Mesendoderm (in vitro differentiated cells): ENCODE measurements at regions not wholly inside any gene's neighbourhood (a gene's known extent, or its start where the extent isn't known, plus 50 kb on each side); places are given as distances from the start of the nearest gene placed in this dataset.

ENCODE experiments used
- DNase-seq: peaks from one replicate; pipeline ENCODE4 v3.0.0; 2013
- H2AK5ac ChIP-seq: 2 replicates; pipeline ENCODE4 v1.6.1; 2013; ENCODE audit warnings: low read length, inconsistent platforms
- H2BK120ac ChIP-seq: 2 replicates; pipeline ENCODE4 v1.6.1; 2013; ENCODE audit warnings: low read depth, mild to moderate bottlenecking, low read length, moderate library complexity, mixed read lengths
- H2BK15ac ChIP-seq: replicated peaks from 2 replicates; pipeline ENCODE4 v1.6.1; 2013; ENCODE audit warnings: low read depth, mild to moderate bottlenecking, moderate library complexity
- H2BK5ac ChIP-seq: 2 replicates; pipeline ENCODE4 v1.6.1; 2013; ENCODE audit warnings: low read length, inconsistent platforms
- H3K18ac ChIP-seq: 2 replicates; pipeline ENCODE4 v1.6.1; 2013; ENCODE audit warnings: mild to moderate bottlenecking, low read length, mixed read lengths
- H3K23ac ChIP-seq: one replicate; pipeline ENCODE4 v1.6.1; 2013; ENCODE audit warnings: low read length
- H3K27ac ChIP-seq: 2 replicates; pipeline ENCODE4 v1.5.1; 2013; ENCODE audit warnings: low read depth, mild to moderate bottlenecking, inconsistent platforms, low read length, moderate library complexity
- H3K27me3 ChIP-seq: 2 replicates; pipeline ENCODE4 v1.6.1; 2013; ENCODE audit warnings: low read length, control low read depth, mild to moderate bottlenecking, inconsistent platforms; ENCODE audit not compliant: insufficient read depth, poor library complexity
- H3K36me3 ChIP-seq: 2 replicates; pipeline ENCODE4 v1.6.1; 2013; ENCODE audit warnings: low read length, inconsistent platforms; ENCODE audit not compliant: control insufficient read depth, insufficient read depth
- H3K4ac ChIP-seq: one replicate; pipeline ENCODE4 v1.6.1; 2013; ENCODE audit warnings: low read depth, mild to moderate bottlenecking, low read length, moderate library complexity
- H3K4me1 ChIP-seq: 2 replicates; pipeline ENCODE4 v1.6.1; 2013; ENCODE audit warnings: low read depth, low read length, inconsistent platforms; ENCODE audit not compliant: control insufficient read depth
- H3K4me2 ChIP-seq: 2 replicates; pipeline ENCODE4 v1.6.1; 2013; ENCODE audit warnings: low read length
- H3K4me3 ChIP-seq: 2 replicates; pipeline ENCODE4 v1.5.1; 2013; ENCODE audit warnings: mild to moderate bottlenecking, low read length
- H3K56ac ChIP-seq: one replicate; pipeline ENCODE4 v1.6.1; 2013; ENCODE audit warnings: low read length
- H3K79me1 ChIP-seq: 2 replicates; pipeline ENCODE4 v1.6.1; 2013; ENCODE audit warnings: low read length, inconsistent platforms
- H3K79me2 ChIP-seq: 2 replicates; pipeline ENCODE4 v1.6.1; 2013; ENCODE audit warnings: mild to moderate bottlenecking, low read length; ENCODE audit not compliant: control insufficient read depth, insufficient read depth
- H3K9ac ChIP-seq: 2 replicates; pipeline ENCODE4 v1.6.1; 2013; ENCODE audit warnings: low read length, inconsistent platforms
- H4K5ac ChIP-seq: one replicate; pipeline ENCODE4 v1.6.1; 2013; ENCODE audit warnings: low read length
- H4K8ac ChIP-seq: one replicate; pipeline ENCODE4 v1.6.1; 2013; ENCODE audit warnings: low read depth, mild to moderate bottlenecking, control low read depth, low read length, moderate library complexity
- WGBS: extraction: QIAGEN DNeasy Blood & Tissue Kit; methylation state at CpG from one replicate; pipeline ENCODE4 v1.1.7; 2013; ENCODE audit warnings: low lambda C conversion rate, missing lambda C conversion rate; ENCODE audit not compliant: insufficient coverage; ENCODE audit errors: extremely low coverage; 5-methylcytosine and 5-hydroxymethylcytosine counted together

DNA sequence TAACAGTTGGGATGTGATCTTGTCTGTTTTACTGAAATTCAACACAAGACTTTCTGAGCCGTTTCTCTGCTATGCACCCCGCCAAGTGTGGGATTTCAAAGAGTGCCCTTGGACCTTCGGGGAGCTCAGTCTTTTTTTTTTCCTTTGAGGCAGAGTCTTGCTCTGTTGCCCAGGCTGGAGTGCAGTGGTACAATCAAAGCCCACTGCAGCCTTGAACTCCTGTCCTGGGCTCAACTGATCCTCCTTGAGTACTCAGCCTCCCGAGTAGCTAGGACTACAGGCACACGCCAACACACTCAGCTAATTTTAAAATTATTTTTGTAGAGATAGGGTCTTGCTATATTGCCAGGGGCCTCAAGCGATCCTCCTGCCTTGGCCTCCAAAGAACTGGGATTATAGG, 162.9 kb downstream of the BAMBI start:
- no peak overlapping the region for H3K4ac ChIP-seq
- H3K27me3 ChIP-seq, result no peaks in the 10 kb centered on the region
- no peak overlapping the region for H3K4me2 ChIP-seq
- H3K56ac ChIP-seq, result no peak overlapping the region
- H3K79me1 ChIP-seq, result no peaks in the 10 kb centered on the region
- no peak overlapping the region for H3K27ac ChIP-seq
- no peak overlapping the region for H2BK120ac ChIP-seq
- H3K79me2 ChIP-seq, result no peaks in the 10 kb centered on the region
- no peaks in the 10 kb centered on the region for H3K36me3 ChIP-seq
- no peaks in the 10 kb centered on the region for H3K4me1 ChIP-seq
- no peak overlapping the region for H2BK15ac ChIP-seq
- no peak overlapping the region for H2BK5ac ChIP-seq
- no peak overlapping the region for H4K8ac ChIP-seq
- WGBS, result no CpG with 5 or more reads among the region's 6 CpGs
- no peak overlapping the region for H3K18ac ChIP-seq
- H4K5ac ChIP-seq, result no peak overlapping the region
- H3K23ac ChIP-seq, result no peak overlapping the region
- no peak overlapping the region for H3K4me3 ChIP-seq
- H2AK5ac ChIP-seq, result no peak overlapping the region
- no peak overlapping the region for H3K9ac ChIP-seq
- no peak for DNase-seq

DNA sequence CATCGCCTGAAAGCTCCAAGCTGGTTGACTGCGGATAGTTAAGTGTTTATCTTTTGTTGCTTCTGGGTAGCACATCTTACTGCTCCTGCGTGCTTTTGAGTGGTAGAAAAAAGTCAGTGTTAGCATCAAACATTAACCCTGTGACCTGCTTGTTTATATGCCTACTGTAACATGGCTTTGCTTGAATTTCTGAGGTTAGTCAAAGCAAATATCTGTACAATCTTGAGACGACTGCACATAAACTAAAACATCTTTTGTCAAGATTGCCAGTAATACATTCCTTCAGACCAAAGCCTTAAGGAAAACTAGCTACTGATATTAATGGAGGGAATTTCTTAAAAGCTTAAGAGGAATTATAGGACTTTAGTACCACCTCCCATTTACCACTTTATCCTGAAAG, 163.7 kb downstream of the BAMBI start:
- Histone ChIP-seq H4K5ac (no peak overlapping the region), H3K4me1 (no peaks in the 10 kb centered on the region), H3K79me1 (no peaks in the 10 kb centered on the region), H3K4ac (no peak overlapping the region), H2AK5ac (no peak overlapping the region), H3K79me2 (no peaks in the 10 kb centered on the region), H3K23ac (no peak overlapping the region), H3K36me3 (no peaks in the 10 kb centered on the region), H2BK15ac (no peak overlapping the region), H3K9ac (no peak overlapping the region), H3K4me2 (no peak overlapping the region), H3K56ac (no peak overlapping the region), H3K18ac (no peak overlapping the region), H4K8ac (no peak overlapping the region), H3K27ac (no peak overlapping the region), H3K27me3 (no peaks in the 10 kb centered on the region), H2BK120ac (no peak overlapping the region), H2BK5ac (no peak overlapping the region), H3K4me3 (no peak overlapping the region)
- WGBS, result no CpG with 5 or more reads among the region's 4 CpGs
- DNase-seq, result no peak

DNA sequence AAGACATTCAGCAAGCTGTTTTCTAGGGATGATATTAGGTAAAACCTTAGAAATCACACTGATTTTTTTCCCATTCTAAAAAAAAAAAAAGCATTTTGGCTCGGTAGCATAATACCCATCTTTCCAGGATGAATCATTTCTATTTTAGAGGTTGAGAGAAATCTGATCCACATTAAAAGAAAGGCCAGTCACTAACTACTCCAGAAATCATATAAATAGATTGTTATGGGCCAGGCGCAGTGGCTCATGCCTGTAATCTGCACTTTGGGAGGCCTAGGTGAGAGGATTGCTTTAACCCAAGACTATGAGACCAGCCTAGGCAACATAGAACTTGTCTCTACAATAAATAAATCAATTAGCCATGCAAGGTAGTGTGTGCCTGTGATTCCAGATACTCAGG, 164.3 kb downstream of the BAMBI start:
- Histone ChIP-seq H3K4me1 (no peaks in the 10 kb centered on the region), H3K23ac (no peak overlapping the region), H3K4me2 (no peak overlapping the region)

DNA sequence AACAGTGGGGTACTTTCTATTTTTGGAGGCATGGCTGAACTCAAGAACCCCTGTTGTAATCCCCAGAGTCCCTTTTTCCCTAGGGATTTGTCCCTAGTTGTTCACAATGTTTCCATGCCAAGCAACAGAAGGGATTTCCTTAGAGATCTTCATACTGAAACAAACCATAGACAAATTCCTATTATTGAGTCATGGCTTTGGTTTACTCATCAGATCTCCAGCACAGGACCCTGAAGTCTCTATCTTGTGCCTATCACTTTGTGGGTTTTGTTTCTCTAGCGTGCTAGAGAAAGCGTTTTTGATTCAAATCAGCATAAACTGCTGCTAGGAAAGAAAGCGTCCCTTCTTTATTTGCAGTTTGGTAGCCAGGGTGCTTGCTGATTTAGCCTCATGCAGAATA, 165.0 kb downstream of the BAMBI start:
- Histone ChIP-seq H3K27me3 (no peaks in the 10 kb centered on the region), H3K36me3 (no peaks in the 10 kb centered on the region), H3K79me2 (no peaks in the 10 kb centered on the region), H3K4me3 (no peak overlapping the region), H4K8ac (no peak overlapping the region), H2AK5ac (no peak overlapping the region), H3K56ac (no peak overlapping the region), H3K79me1 (no peaks in the 10 kb centered on the region), H3K23ac (no peak overlapping the region), H2BK15ac (no peak overlapping the region), H3K27ac (no peak overlapping the region), H3K4me2 (no peak overlapping the region), H3K9ac (no peak overlapping the region), H3K18ac (no peak overlapping the region), H2BK120ac (no peak overlapping the region), H4K5ac (no peak overlapping the region), H3K4ac (no peak overlapping the region), H3K4me1 (no peaks in the 10 kb centered on the region), H2BK5ac (no peak overlapping the region)
- no peak for DNase-seq
- no CpG with 5 or more reads among the region's 3 CpGs for WGBS

More for the DNA sequence above, 164.3 kb downstream of the BAMBI start:
- no peaks in the 10 kb centered on the region for H3K27me3 ChIP-seq
- no peak overlapping the region for H3K18ac ChIP-seq
- H4K8ac ChIP-seq, result no peak overlapping the region
- no peak overlapping the region for H2BK15ac ChIP-seq
- no peak overlapping the region for H3K9ac ChIP-seq
- no peak overlapping the region for H3K4me3 ChIP-seq
- no peaks in the 10 kb centered on the region for H3K79me2 ChIP-seq
- no peak overlapping the region for H3K27ac ChIP-seq
- no CpG with 5 or more reads among the region's 2 CpGs for WGBS
- DNase-seq, result no peak
- no peak overlapping the region for H2BK5ac ChIP-seq
- no peak overlapping the region for H3K4ac ChIP-seq
- H4K5ac ChIP-seq, result no peak overlapping the region
- H3K56ac ChIP-seq, result no peak overlapping the region
- H2AK5ac ChIP-seq, result no peak overlapping the region
- no peaks in the 10 kb centered on the region for H3K79me1 ChIP-seq
- H3K36me3 ChIP-seq, result no peaks in the 10 kb centered on the region
- no peak overlapping the region for H2BK120ac ChIP-seq

DNA sequence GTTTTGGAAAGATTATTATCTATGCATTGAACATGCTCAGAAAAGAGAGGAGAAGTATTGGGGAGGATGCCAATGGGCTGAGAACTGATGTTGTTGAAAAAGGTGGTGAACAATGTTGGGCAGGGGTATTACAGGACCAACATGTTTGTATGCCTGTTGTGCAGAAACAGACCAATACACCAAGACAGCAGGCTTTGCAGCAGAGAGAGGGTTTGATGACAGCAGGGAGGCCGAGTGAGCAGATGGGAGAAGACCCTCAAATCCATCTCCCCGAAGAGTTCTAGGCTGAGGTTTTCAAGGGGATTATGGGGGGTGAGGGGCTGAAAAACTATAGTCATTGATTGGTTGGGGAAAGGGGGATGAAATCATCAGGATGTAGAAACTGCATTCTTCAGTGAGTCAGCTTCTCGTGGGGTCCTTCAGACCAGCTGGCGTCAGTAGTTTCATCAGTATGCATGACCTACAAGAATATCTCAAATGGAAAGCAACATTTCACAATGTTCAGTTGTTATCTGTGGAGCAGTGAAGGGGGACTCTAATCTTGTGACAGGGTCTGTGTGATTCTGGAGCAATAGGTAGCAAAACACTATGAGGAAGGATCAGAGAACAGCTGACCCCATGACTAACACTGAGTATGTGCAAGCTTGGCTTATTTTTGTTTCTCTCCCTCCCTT, 167.8 kb downstream of the BAMBI start:
- H2AK5ac ChIP-seq, result no peak overlapping the region
- H3K79me2 ChIP-seq, result no peaks in the 10 kb centered on the region
- H3K18ac ChIP-seq, result no peak overlapping the region
- H3K79me1 ChIP-seq, result no peaks in the 10 kb centered on the region
- H3K4me2 ChIP-seq, result no peak overlapping the region
- no CpG with 5 or more reads among the region's 4 CpGs for WGBS
- H4K5ac ChIP-seq, result no peak overlapping the region
- H3K36me3 ChIP-seq, result no peaks in the 10 kb centered on the region
- no peak overlapping the region for H4K8ac ChIP-seq
- H2BK15ac ChIP-seq, result no peak overlapping the region
- no peak overlapping the region for H3K23ac ChIP-seq
- H3K56ac ChIP-seq, result no peak overlapping the region
- no peak overlapping the region for H3K4ac ChIP-seq
- no peaks in the 10 kb centered on the region for H3K4me1 ChIP-seq
- H3K27me3 ChIP-seq, result no peaks in the 10 kb centered on the region
- H3K9ac ChIP-seq, result no peak overlapping the region
- H2BK120ac ChIP-seq, result no peak overlapping the region
- no peak overlapping the region for H3K27ac ChIP-seq
- no peak overlapping the region for H3K4me3 ChIP-seq
- DNase-seq, result no peak
- H2BK5ac ChIP-seq, result no peak overlapping the region

DNA sequence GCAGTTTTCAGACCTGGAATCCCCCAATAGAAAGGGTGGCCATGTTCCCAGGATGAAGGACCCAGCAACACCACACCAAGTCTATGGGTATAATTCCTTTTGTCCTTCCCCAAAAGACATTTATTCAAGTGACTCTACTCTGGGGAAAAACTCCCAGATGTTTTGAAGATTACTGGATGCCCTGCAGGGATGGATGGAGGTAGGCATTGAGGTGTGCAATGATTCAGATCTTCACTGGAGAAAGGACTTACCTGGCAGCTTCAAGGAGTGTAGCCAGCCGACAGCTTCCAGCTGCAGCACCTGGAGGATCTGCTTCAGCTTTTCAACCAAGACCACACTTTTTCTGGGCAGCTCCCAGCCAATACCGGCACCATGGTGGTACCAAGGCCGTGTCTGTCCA, 172.0 kb downstream of the BAMBI start:
- Histone ChIP-seq H4K8ac (no peak overlapping the region), H3K23ac (no peak overlapping the region), H3K79me2 (no peaks in the 10 kb centered on the region), H3K27me3 (no peaks in the 10 kb centered on the region), H3K4ac (no peak overlapping the region), H2BK15ac (no peak overlapping the region), H3K4me3 (no peak overlapping the region), H3K56ac (no peak overlapping the region), H3K27ac (no peak overlapping the region), H2BK120ac (no peak overlapping the region), H3K4me2 (no peak overlapping the region), H4K5ac (no peak overlapping the region), H3K4me1 (no peaks in the 10 kb centered on the region), H3K18ac (no peak overlapping the region), H2BK5ac (no peak overlapping the region), H3K9ac (no peak overlapping the region), H3K36me3 (no peaks in the 10 kb centered on the region), H2AK5ac (no peak overlapping the region), H3K79me1 (no peaks in the 10 kb centered on the region)
- no CpG with 5 or more reads among the region's 3 CpGs for WGBS
- DNase-seq, result no peak
